ENCODE measurements at regions not wholly inside any gene's neighbourhood (a gene's known extent, or its start where the extent isn't known, plus 50 kb on each side); places are given as distances from the start of the nearest gene placed in this dataset.

GRCh38 chr12:3976351-3976938 is 103.2 kb upstream of the PARP11 start:
- TF ChIP-seq CTCF (conservative IDR thresholded peaks at IDR 0.05; ENCODE audit: low read depth, low read length): no peak
- no peak for TF ChIP-seq MXI1 (IDR thresholded peaks at IDR 0.05; ENCODE audit: borderline replicate concordance, low read depth, low read length)
- TF ChIP-seq POLR2A (IDR thresholded peaks at IDR 0.05; ENCODE audit: low read depth, low read length): no peak
- no peak for TF ChIP-seq RAD21 (IDR thresholded peaks at IDR 0.05; ENCODE audit: low read length)
- no peak for TF ChIP-seq RFX5 (IDR thresholded peaks at IDR 0.05; ENCODE audit: low read depth, low read length)
- TF ChIP-seq USF2 (IDR thresholded peaks at IDR 0.05; ENCODE audit: low read depth, low read length): no peak
- no peak for TF ChIP-seq MAFK (IDR thresholded peaks at IDR 0.05; ENCODE audit: low read depth, low read length)

All from IMR-90 (cell line).